Trophoblast cell (in vitro differentiated cells and primary cell): ENCODE measurements at regions not wholly inside any gene's neighbourhood (a gene's known extent, or its start where the extent isn't known, plus 50 kb on each side); places are given as distances from the start of the nearest gene placed in this dataset.

Source experiments
- DNase-seq, 2 donors: peaks; one replicate each; pipeline ENCODE4 v3.0.0-alpha.2; 2016
- H2AFZ ChIP-seq: 2 replicates; pipeline ENCODE4 v1.6.1; 2013; ENCODE audit warnings: low read length, moderate library complexity, mild to moderate bottlenecking; ENCODE audit not compliant: insufficient read depth, poor library complexity
- H2AK5ac ChIP-seq: 2 replicates; pipeline ENCODE4 v1.6.1; 2013; ENCODE audit warnings: mild to moderate bottlenecking, low read length
- H2BK120ac ChIP-seq: 2 replicates; pipeline ENCODE4 v1.6.1; 2013; ENCODE audit warnings: low read length, mild to moderate bottlenecking, moderate library complexity; ENCODE audit not compliant: insufficient read depth, poor library complexity
- H2BK12ac ChIP-seq: 2 replicates; pipeline ENCODE4 v1.6.1; 2013; ENCODE audit warnings: mild to moderate bottlenecking, low read length, moderate library complexity
- H2BK5ac ChIP-seq: 2 replicates; pipeline ENCODE4 v1.6.1; 2013; ENCODE audit warnings: low read length, low read depth, moderate library complexity, mild to moderate bottlenecking; ENCODE audit not compliant: poor library complexity
- H3K14ac ChIP-seq: 2 replicates; pipeline ENCODE4 v1.6.1; 2013; ENCODE audit warnings: mild to moderate bottlenecking, low read length
- H3K18ac ChIP-seq: 2 replicates; pipeline ENCODE4 v1.6.1; 2013; ENCODE audit warnings: mild to moderate bottlenecking, low read length
- H3K23ac ChIP-seq: 2 replicates; pipeline ENCODE4 v1.6.1; 2013; ENCODE audit warnings: low read length
- H3K27ac ChIP-seq: 2 replicates; pipeline ENCODE4 v1.5.1; 2013; ENCODE audit warnings: low read depth, mild to moderate bottlenecking, inconsistent platforms, low read length, moderate library complexity
- H3K27me3 ChIP-seq: 2 replicates; pipeline ENCODE4 v1.6.1; 2013; ENCODE audit warnings: inconsistent platforms, mild to moderate bottlenecking, low read length, moderate library complexity; ENCODE audit not compliant: insufficient read depth
- H3K36me3 ChIP-seq, 2 experiments: 1 replicate in 1 of 2; 2 replicates in 1 of 2; pipeline ENCODE4 v1.6.1; 2013; ENCODE audit warnings: low read length in 2 of 2, mild to moderate bottlenecking in 2 of 2, moderate library complexity in 1 of 2; ENCODE audit not compliant: insufficient read depth in 2 of 2, control insufficient read depth in 1 of 2
- H3K4ac ChIP-seq: 2 replicates; pipeline ENCODE4 v1.6.1; 2013; ENCODE audit warnings: low read depth, mild to moderate bottlenecking, low read length, moderate library complexity
- H3K4me1 ChIP-seq, 2 experiments: 1 replicate in 1 of 2; 2 replicates in 1 of 2; pipeline ENCODE4 v1.6.1; 2013; ENCODE audit warnings: low read length in 2 of 2, mild to moderate bottlenecking in 2 of 2, moderate library complexity in 1 of 2; ENCODE audit not compliant: insufficient read depth in 2 of 2, control insufficient read depth in 1 of 2
- H3K4me2 ChIP-seq: 2 replicates; pipeline ENCODE4 v1.6.1; 2013; ENCODE audit warnings: inconsistent platforms, mild to moderate bottlenecking, low read length, moderate library complexity
- H3K4me3 ChIP-seq: 2 replicates; pipeline ENCODE4 v1.5.1; 2013; ENCODE audit warnings: mild to moderate bottlenecking, low read depth, low read length, inconsistent platforms
- H3K79me1 ChIP-seq: one replicate; pipeline ENCODE4 v1.6.1; 2013; ENCODE audit warnings: low read length
- H3K79me2 ChIP-seq: 2 replicates; pipeline ENCODE4 v1.6.1; 2013; ENCODE audit warnings: low read length, mild to moderate bottlenecking; ENCODE audit not compliant: control insufficient read depth, insufficient read depth, poor library complexity
- H3K9ac ChIP-seq: 2 replicates; pipeline ENCODE4 v1.6.1; 2013; ENCODE audit warnings: mild to moderate bottlenecking, low read length
- H3K9me3 ChIP-seq: 2 replicates; pipeline ENCODE4 v1.6.1; 2013; ENCODE audit warnings: low read depth, mild to moderate bottlenecking, control low read depth, inconsistent platforms, low read length; ENCODE audit not compliant: insufficient read depth
- H4K12ac ChIP-seq: 2 replicates; pipeline ENCODE4 v1.6.1; 2013; ENCODE audit warnings: low read depth, mild to moderate bottlenecking, low read length, moderate library complexity
- H4K8ac ChIP-seq: 2 replicates; pipeline ENCODE4 v1.6.1; 2013; ENCODE audit warnings: low read depth, mild to moderate bottlenecking, low read length, moderate library complexity
- H4K91ac ChIP-seq: one replicate; pipeline ENCODE4 v1.6.1; 2013; ENCODE audit warnings: low read depth, mild to moderate bottlenecking, low read length, moderate library complexity
- WGBS: extraction: QIAGEN DNeasy Blood & Tissue Kit; methylation state at CpG from one replicate; pipeline ENCODE4 v1.1.7; 2013; ENCODE audit warnings: missing lambda C conversion rate; ENCODE audit not compliant: insufficient read length, insufficient coverage; ENCODE audit errors: extremely low coverage; 5-methylcytosine and 5-hydroxymethylcytosine counted together

- no CpG with 5 or more reads among the region's 3 CpGs for WGBS
- no peak overlapping the region for H4K91ac ChIP-seq
- H2BK12ac ChIP-seq: peak overlapping the region; percentile 59
- H3K23ac ChIP-seq: no peak overlapping the region
- no peaks in the 10 kb centered on the region for H3K79me2 ChIP-seq
- no peak overlapping the region for H2BK120ac ChIP-seq
- H3K4me2 ChIP-seq: no peak overlapping the region
- no peak overlapping the region for H3K9ac ChIP-seq
- no peak overlapping the region for H3K4me3 ChIP-seq
- H3K79me1 ChIP-seq: peaks cover 5% of the 10 kb centered on the region
- no peak overlapping the region for H2AFZ ChIP-seq
- no peak overlapping the region for H3K18ac ChIP-seq
- no peaks in the 10 kb centered on the region for H3K27me3 ChIP-seq
- peaks cover 0 to 2% of the 10 kb centered on the region in 2 experiments for H3K4me1 ChIP-seq
- H3K36me3 ChIP-seq: no peaks in the 10 kb centered on the region
- no peak overlapping the region for H2BK5ac ChIP-seq
- H3K27ac ChIP-seq: no peak overlapping the region
- H3K9me3 ChIP-seq: no peaks in the 10 kb centered on the region
- H3K4ac ChIP-seq: no peak overlapping the region
- no peak overlapping the region for H4K8ac ChIP-seq
- no peak overlapping the region for H4K12ac ChIP-seq
- DNase-seq: no peak
- H3K14ac ChIP-seq: no peak overlapping the region
- peak overlapping the region; percentile 59 for H2AK5ac ChIP-seq
Measured at GRCh38 chr1:87950369-87950768, 621.7 kb downstream of the LMO4 start.

GRCh38 chr1:87951409-87951808 is 622.7 kb downstream of the LMO4 start:
- H3K23ac ChIP-seq: no peak overlapping the region
- H3K4ac ChIP-seq: no peak overlapping the region
- H3K4me1 ChIP-seq: peaks cover 0 to 2% of the 10 kb centered on the region in 2 experiments
- DNase-seq: no peak
- H4K12ac ChIP-seq: no peak overlapping the region
- H3K9ac ChIP-seq: no peak overlapping the region
- H3K9me3 ChIP-seq: no peaks in the 10 kb centered on the region
- no peak overlapping the region for H2BK12ac ChIP-seq
- no peak overlapping the region for H3K4me2 ChIP-seq
- no peak overlapping the region for H2AK5ac ChIP-seq
- H4K8ac ChIP-seq: no peak overlapping the region
- no peak overlapping the region for H3K27ac ChIP-seq
- H3K36me3 ChIP-seq: no peaks in the 10 kb centered on the region
- no peak overlapping the region for H3K4me3 ChIP-seq
- H2BK5ac ChIP-seq: no peak overlapping the region
- no peaks in the 10 kb centered on the region for H3K79me2 ChIP-seq
- H4K91ac ChIP-seq: no peak overlapping the region
- H3K27me3 ChIP-seq: no peaks in the 10 kb centered on the region
- no peak overlapping the region for H3K18ac ChIP-seq
- H3K14ac ChIP-seq: no peak overlapping the region
- peaks cover 5% of the 10 kb centered on the region for H3K79me1 ChIP-seq
- H2BK120ac ChIP-seq: no peak overlapping the region
- WGBS: no CpG with 5 or more reads among the region's 2 CpGs
- no peak overlapping the region for H2AFZ ChIP-seq

GRCh38 chr1:87951852-87952251 is 623.2 kb downstream of the LMO4 start:
- H3K79me1 ChIP-seq: peaks cover 5% of the 10 kb centered on the region
- no peak overlapping the region for H3K18ac ChIP-seq
- peaks cover 0 to 2% of the 10 kb centered on the region in 2 experiments for H3K4me1 ChIP-seq
- no peak overlapping the region for H3K4me2 ChIP-seq
- no peak overlapping the region for H2BK5ac ChIP-seq
- no peak overlapping the region for H3K23ac ChIP-seq
- no peaks in the 10 kb centered on the region for H3K79me2 ChIP-seq
- DNase-seq: no peak
- WGBS: no CpG with 5 or more reads among the region's 4 CpGs
- no peak overlapping the region for H4K91ac ChIP-seq
- H2AK5ac ChIP-seq: no peak overlapping the region
- no peak overlapping the region for H2AFZ ChIP-seq
- H2BK120ac ChIP-seq: no peak overlapping the region
- no peak overlapping the region for H3K14ac ChIP-seq
- H3K4me3 ChIP-seq: no peak overlapping the region
- no peaks in the 10 kb centered on the region for H3K27me3 ChIP-seq
- no peak overlapping the region for H3K4ac ChIP-seq
- no peak overlapping the region for H4K8ac ChIP-seq
- no peak overlapping the region for H3K9ac ChIP-seq
- H3K9me3 ChIP-seq: no peaks in the 10 kb centered on the region
- H4K12ac ChIP-seq: no peak overlapping the region
- H3K36me3 ChIP-seq: no peaks in the 10 kb centered on the region
- H3K27ac ChIP-seq: no peak overlapping the region
- no peak overlapping the region for H2BK12ac ChIP-seq

- Histone ChIP-seq H2AFZ (no peak overlapping the region), H2BK12ac (peak overlapping the region; percentile 80), H4K91ac (peak overlapping the region; percentile 2), H3K14ac (no peak overlapping the region), H3K18ac (no peak overlapping the region), H3K9ac (no peak overlapping the region), H3K27ac (no peak overlapping the region), H4K8ac (no peak overlapping the region), H3K79me1 (peaks cover 5% of the 10 kb centered on the region), H2BK120ac (peak overlapping the region; percentile 50), H3K4ac (no peak overlapping the region), H3K79me2 (no peaks in the 10 kb centered on the region), H3K36me3 (no peaks in the 10 kb centered on the region), H4K12ac (no peak overlapping the region), H3K4me3 (no peak overlapping the region), H3K4me1 (peaks cover 0 to 2% of the 10 kb centered on the region in 2 experiments), H2BK5ac (no peak overlapping the region), H2AK5ac (no peak overlapping the region), H3K27me3 (no peaks in the 10 kb centered on the region), H3K23ac (no peak overlapping the region), H3K9me3 (no peaks in the 10 kb centered on the region), H3K4me2 (no peak overlapping the region)
- no CpG with 5 or more reads among the region's 3 CpGs for WGBS
- DNase-seq: no peak
Measured at GRCh38 chr1:87953121-87953520, 624.4 kb downstream of the LMO4 start.
